Transverse colon (tissue), 4 donors: ENCODE measurements at regions not wholly inside any gene's neighbourhood (a gene's known extent, or its start where the extent isn't known, plus 50 kb on each side); places are given as distances from the start of the nearest gene placed in this dataset.

Experiments used
- DNase-seq: peaks from one replicate; pipeline ENCODE4 v3.0.0-alpha.2; 2019
- H3K27ac ChIP-seq, 4 donors: fragments of 200-600 bp; sonication (generic); 2 replicates each; pipeline ENCODE4 v1.5.1; 2016 to 2018; ENCODE audit warnings: inconsistent platforms in 4 of 4
- H3K27me3 ChIP-seq: fragments of 200-600 bp; sonication (generic); 2 replicates; pipeline ENCODE4 v1.5.1; 2017; ENCODE audit warnings: inconsistent platforms
- H3K36me3 ChIP-seq, 4 donors: fragments of 200-600 bp; sonication (generic); 2 replicates each; pipeline ENCODE4 v1.5.1; 2017 to 2019; ENCODE audit warnings: inconsistent platforms in 4 of 4
- H3K4me1 ChIP-seq, 4 donors: fragments of 200-600 bp; sonication (generic); 2 replicates each; pipeline ENCODE4 v1.5.1; 2017 to 2020; ENCODE audit warnings: inconsistent platforms in 4 of 4
- H3K4me3 ChIP-seq, 4 donors: fragments of 200-600 bp; sonication (generic); 1 replicate in 1 of 4; 2 replicates in 3 of 4; pipeline versions ENCODE4 v1.5.1 to v1.6.1; 2017 to 2019; ENCODE audit warnings: inconsistent platforms in 4 of 4
- H3K9me3 ChIP-seq, 2 donors: fragments of 200-600 bp; sonication (generic); 2 replicates each; pipeline ENCODE4 v1.5.1; 2017 to 2019; ENCODE audit warnings: inconsistent platforms in 2 of 2
- EP300 ChIP-seq: sonication (generic); formaldehyde crosslinking; IDR thresholded peaks from one replicate; pipeline ENCODE4 v1.6.1; 2017; ENCODE audit warnings: antibody characterized with exemption, low read depth
- POLR2A ChIP-seq: fragments of 450-650 bp; IDR thresholded peaks from one replicate; pipeline ENCODE4 v1.6.1; 2016; ENCODE audit warnings: antibody characterized with exemption, mild to moderate bottlenecking, moderate library complexity
- POLR2AphosphoS5 ChIP-seq, 3 donors: sonication (generic); formaldehyde crosslinking; IDR thresholded peaks; one replicate each; pipeline ENCODE4 v1.6.1; 2016; ENCODE audit warnings: antibody characterized with exemption in 3 of 3
- WGBS, 2 donors: methylation state at CpG; one replicate each; pipeline ENCODE4 v1.1.5; 2018; ENCODE audit warnings: low coverage in 1 of 2; 5-methylcytosine and 5-hydroxymethylcytosine counted together
- in situ Hi-C, 4 donors: fragments of 200-750 bp; cut with MboI; loops; one replicate each; pipeline versions ENCODE4 v1.15.0 to v1.15.1; 2017; ENCODE audit warnings: low sequenced_read_pairs in 3 of 4, low pct_ligation_motif_present in 1 of 4, low pct_unique_long_range_greater_than_20kb in 1 of 4
- intact Hi-C: fragments of 100-400 bp; cut with DNase I; formaldehyde crosslinking; loops from one replicate; pipeline ENCODE4 v1.15.1; 2023; ENCODE audit warnings: low total_unique reads
- TF ChIP-seq, protein P1 (sequence below), 5 experiments: fragments of 200-600 bp in 3 of 5; fragments of 450-650 bp in 2 of 5; sonication (generic) in 3 of 5; IDR thresholded peaks; 1 replicate in 2 of 5; 2 replicates in 3 of 5; pipeline ENCODE4 v1.5.1; 2016 to 2017; ENCODE audit warnings: antibody characterized with exemption in 5 of 5, inconsistent platforms in 3 of 5, mild to moderate bottlenecking in 2 of 5, moderate library complexity in 1 of 5

DNA sequence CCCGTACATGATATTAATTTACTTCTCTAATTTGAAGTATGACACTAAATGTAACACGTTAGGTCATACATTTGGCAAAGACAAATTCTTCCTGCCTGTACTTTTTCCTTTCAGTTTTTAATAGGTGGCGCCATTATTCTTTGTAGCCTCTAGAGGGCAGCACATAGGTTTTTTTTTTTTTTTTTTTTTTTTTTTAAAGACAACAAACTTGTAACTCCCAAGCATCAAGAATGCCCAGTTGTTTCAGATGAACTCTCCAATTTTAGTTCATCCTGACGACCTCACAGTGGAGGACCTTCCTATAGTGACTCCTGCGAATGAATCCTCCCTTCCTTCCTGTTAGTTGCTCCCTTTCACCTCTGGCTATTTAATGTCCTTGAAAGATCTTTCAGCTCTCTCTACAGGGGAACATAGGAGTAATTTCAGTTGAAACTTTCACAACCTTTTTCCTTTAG, 139.3 kb upstream of the HDAC9 start:
- TF ChIP-seq EP300: no peak
- TF ChIP-seq, protein P1, sequence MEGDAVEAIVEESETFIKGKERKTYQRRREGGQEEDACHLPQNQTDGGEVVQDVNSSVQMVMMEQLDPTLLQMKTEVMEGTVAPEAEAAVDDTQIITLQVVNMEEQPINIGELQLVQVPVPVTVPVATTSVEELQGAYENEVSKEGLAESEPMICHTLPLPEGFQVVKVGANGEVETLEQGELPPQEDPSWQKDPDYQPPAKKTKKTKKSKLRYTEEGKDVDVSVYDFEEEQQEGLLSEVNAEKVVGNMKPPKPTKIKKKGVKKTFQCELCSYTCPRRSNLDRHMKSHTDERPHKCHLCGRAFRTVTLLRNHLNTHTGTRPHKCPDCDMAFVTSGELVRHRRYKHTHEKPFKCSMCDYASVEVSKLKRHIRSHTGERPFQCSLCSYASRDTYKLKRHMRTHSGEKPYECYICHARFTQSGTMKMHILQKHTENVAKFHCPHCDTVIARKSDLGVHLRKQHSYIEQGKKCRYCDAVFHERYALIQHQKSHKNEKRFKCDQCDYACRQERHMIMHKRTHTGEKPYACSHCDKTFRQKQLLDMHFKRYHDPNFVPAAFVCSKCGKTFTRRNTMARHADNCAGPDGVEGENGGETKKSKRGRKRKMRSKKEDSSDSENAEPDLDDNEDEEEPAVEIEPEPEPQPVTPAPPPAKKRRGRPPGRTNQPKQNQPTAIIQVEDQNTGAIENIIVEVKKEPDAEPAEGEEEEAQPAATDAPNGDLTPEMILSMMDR (IDR thresholded peaks at IDR 0.05): peak; percentile 64 to 76 (median 72)
- Histone ChIP-seq H3K4me1 (peaks cover 0 to 18% (median 3%) of the 10 kb centered on the region in 4 donors), H3K27me3 (no peaks in the 10 kb centered on the region), H3K27ac (peak overlapping the region in 2 of 4 donors; percentile 46), H3K4me3 (no peak overlapping the region), H3K9me3 (no peaks in the 10 kb centered on the region), H3K36me3 (no peaks in the 10 kb centered on the region)
- DNase-seq: no peak
- in situ Hi-C loops (loop anchor here in 3 of 4 donors (10.0 to 25.0 kb wide), 5 partner anchors 206 to 309 kb away; no protein-coding TSS in a partner anchor), intact Hi-C loops (loop anchor here (10.0 kb wide), 1 partner anchor 219 kb away; no protein-coding TSS in a partner anchor)
- 5% methylated on average over 3 to 5 of the region's 5 CpGs for WGBS, 2 donors

DNA sequence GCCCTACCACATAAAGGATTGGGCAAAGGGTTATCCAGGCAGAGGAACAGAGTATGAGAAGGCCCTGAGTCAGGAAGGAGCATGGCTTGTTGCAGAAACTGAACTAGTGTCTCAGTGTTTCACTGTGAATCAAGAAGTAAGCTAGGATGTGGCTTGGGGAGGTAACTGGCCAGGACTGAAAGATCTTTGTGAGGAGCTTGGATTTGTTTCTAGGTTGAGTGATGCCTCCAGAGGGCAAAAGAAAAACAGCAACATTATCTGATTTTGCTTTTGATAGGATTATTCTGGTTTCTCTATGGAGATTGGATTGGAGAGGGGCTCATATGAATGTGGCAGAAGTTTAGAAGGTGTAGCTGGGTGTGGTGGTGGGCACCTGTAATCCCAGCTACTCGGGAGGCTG, 137.9 kb upstream of the HDAC9 start:
- TF ChIP-seq, protein P1 (IDR thresholded peaks at IDR 0.05): peak in 1 of 5 experiments; percentile 18
- TF ChIP-seq POLR2A (no peak), POLR2AphosphoS5 (IDR thresholded peaks at IDR 0.05) (no peak)
- no peaks in the 10 kb centered on the region for H3K9me3 ChIP-seq
- H3K27ac ChIP-seq: no peak overlapping the region
- no peaks in the 10 kb centered on the region for H3K36me3 ChIP-seq
- intact Hi-C loops (loop anchor here (10.0 kb wide), 1 partner anchor 217 kb away; no protein-coding TSS in a partner anchor), in situ Hi-C loops (loop anchor here in 3 of 4 donors (10.0 to 25.0 kb wide), 5 partner anchors 205 to 307 kb away; no protein-coding TSS in a partner anchor)
- H3K4me3 ChIP-seq: no peak overlapping the region
- WGBS, 2 donors: 80 to 91% methylated on average over 1 of the region's 1 CpG
- peaks cover 0 to 23% (median 7%) of the 10 kb centered on the region in 4 donors for H3K4me1 ChIP-seq
- no peak for DNase-seq
- H3K27me3 ChIP-seq: no peaks in the 10 kb centered on the region

- intact Hi-C loops: no loop called here
- TF ChIP-seq EP300: no peak
- Histone ChIP-seq H3K4me3 (no peak overlapping the region), H3K27ac (no peak overlapping the region), H3K36me3 (no peaks in the 10 kb centered on the region), H3K4me1 (peaks cover 0 to 8% (median 3%) of the 10 kb centered on the region in 4 donors), H3K9me3 (no peaks in the 10 kb centered on the region), H3K27me3 (no peaks in the 10 kb centered on the region)
- 67 to 69% methylated on average over 4 of the region's 4 CpGs for WGBS, 2 donors
- DNase-seq: peak; percentile 55
- in situ Hi-C loops: loop anchor here in 2 of 4 donors (25.0 kb wide), 3 partner anchors 201 to 301 kb away; no protein-coding TSS in a partner anchor
These were observed 133.8 kb upstream of the HDAC9 start for GRCh38 chr7:18361756-18362155.

GRCh38 chr7:18363751-18364380, 131.7 kb upstream of the HDAC9 start:
- Histone ChIP-seq H3K36me3 (no peaks in the 10 kb centered on the region), H3K9me3 (no peaks in the 10 kb centered on the region), H3K27me3 (no peaks in the 10 kb centered on the region), H3K4me1 (peaks cover 0 to 8% (median 3%) of the 10 kb centered on the region in 4 donors), H3K27ac (no peak overlapping the region), H3K4me3 (no peak overlapping the region)
- TF ChIP-seq EP300 (no peak), POLR2AphosphoS5 (IDR thresholded peaks at IDR 0.05) (no peak), POLR2A (no peak)
- TF ChIP-seq, protein P1 (IDR thresholded peaks at IDR 0.05): no peak
- intact Hi-C loops (no loop called here), in situ Hi-C loops (loop anchor here in 2 of 4 donors (25.0 kb wide), 3 partner anchors 198 to 298 kb away; no protein-coding TSS in a partner anchor)
- DNase-seq: no peak
- whole genome bisulfite sequencing, 2 donors: 92 to 100% methylated on average over 2 to 4 of the region's 4 CpGs
